IMR-90 (cell line): ENCODE measurements at regions not wholly inside any gene's neighbourhood (a gene's known extent, or its start where the extent isn't known, plus 50 kb on each side); places are given as distances from the start of the nearest gene placed in this dataset.

Experiments
- ATAC-seq: fragments of 200-7000 bp; cut with Tn5 transposase; 2 replicates; pipeline ENCODE4 v1.9.1; 2020; ENCODE audit warnings: low read depth, mild to moderate bottlenecking, moderate library complexity
- BruUV-seq: library from RNA; stranded (reverse); fragments of 400-500 nt; replicated peaks from 2 replicates; lab custom pipeline; 2021; lab: Mats Ljungman, UMichigan
- CTCF ChIA-PET: fragments of 300-600 bp; formaldehyde crosslinking; extraction: SDS; loops from one replicate; lab custom pipeline; 2021; ENCODE audit warnings: antibody characterized with exemption; lab: Yijun Ruan, JAX
- POLR2A ChIA-PET: fragments of 300-600 bp; sonication (Branson Sonifier 250); formaldehyde crosslinking; loops from one replicate; lab custom pipeline; 2022; ENCODE audit warnings: antibody characterized with exemption; ENCODE audit not compliant: unreplicated experiment; lab: Charles Lee
- DNase-seq: peaks from one replicate; pipeline ENCODE4 v3.0.0; 2013
- H2AFZ ChIP-seq: replicated peaks from 2 replicates; pipeline ENCODE3; 2013; ENCODE audit warnings: low read length, mild to moderate bottlenecking; ENCODE audit not compliant: poor library complexity
- H2AK5ac ChIP-seq: 2 replicates; pipeline ENCODE4 v1.6.1; 2013; ENCODE audit warnings: low read depth, low read length, inconsistent platforms
- H2AK9ac ChIP-seq: replicated peaks from 2 replicates; pipeline ENCODE3; 2013; ENCODE audit warnings: mild to moderate bottlenecking, low read depth, low read length, moderate library complexity; ENCODE audit not compliant: poor library complexity
- H2BK120ac ChIP-seq: 2 replicates; pipeline ENCODE4 v1.6.1; 2013; ENCODE audit warnings: low read depth, low read length, inconsistent platforms
- H2BK15ac ChIP-seq: 3 replicates; pipeline ENCODE4 v1.6.1; 2013; ENCODE audit warnings: low read depth, low read length, inconsistent platforms
- H2BK20ac ChIP-seq: 2 replicates; pipeline ENCODE4 v1.6.1; 2013; ENCODE audit warnings: low read depth, mild to moderate bottlenecking, inconsistent platforms, low read length, moderate library complexity
- H2BK5ac ChIP-seq: 2 replicates; pipeline ENCODE4 v1.6.1; 2013; ENCODE audit warnings: mild to moderate bottlenecking, low read depth, low read length, inconsistent platforms; ENCODE audit not compliant: poor library complexity, severe bottlenecking
- H3K14ac ChIP-seq: replicated peaks from 2 replicates; pipeline ENCODE4 v1.6.1; 2013; ENCODE audit warnings: low read depth, low read length, inconsistent platforms
- H3K18ac ChIP-seq: 2 replicates; pipeline ENCODE4 v1.6.1; 2013; ENCODE audit warnings: low read depth, low read length, control low read depth
- H3K23ac ChIP-seq: 2 replicates; pipeline ENCODE4 v1.6.1; 2013; ENCODE audit warnings: low read depth, low read length, inconsistent platforms
- H3K27ac ChIP-seq: 2 replicates; pipeline ENCODE4 v1.5.1; 2013; ENCODE audit warnings: mild to moderate bottlenecking, control low read depth, low read length; ENCODE audit not compliant: insufficient read depth
- H3K27me3 ChIP-seq: 2 replicates; pipeline ENCODE4 v1.6.1; 2013; ENCODE audit warnings: low read length; ENCODE audit not compliant: control insufficient read depth, insufficient read depth
- H3K36me3 ChIP-seq: 2 replicates; pipeline ENCODE4 v1.6.1; 2013; ENCODE audit warnings: low read length, mixed read lengths; ENCODE audit not compliant: control insufficient read depth, insufficient read depth
- H3K4ac ChIP-seq: 2 replicates; pipeline ENCODE4 v1.6.1; 2013; ENCODE audit warnings: low read depth, low read length, inconsistent platforms
- H3K4me1 ChIP-seq: 2 replicates; pipeline ENCODE4 v1.6.1; 2013; ENCODE audit warnings: low read length, mixed read lengths; ENCODE audit not compliant: control insufficient read depth, insufficient read depth
- H3K4me2 ChIP-seq: 2 replicates; pipeline ENCODE4 v1.6.1; 2013; ENCODE audit warnings: low read depth, mild to moderate bottlenecking, control low read depth, low read length, moderate library complexity
- H3K4me3 ChIP-seq: 2 replicates; pipeline ENCODE4 v1.5.1; 2013; ENCODE audit warnings: low read depth, mild to moderate bottlenecking, control low read depth, low read length, moderate library complexity; ENCODE audit not compliant: insufficient read depth
- H3K56ac ChIP-seq: 2 replicates; pipeline ENCODE4 v1.6.1; 2013; ENCODE audit warnings: low read length, inconsistent platforms; ENCODE audit not compliant: insufficient read depth; ENCODE audit errors: extremely low read depth
- H3K79me1 ChIP-seq, 2 experiments: 2 replicates each; pipeline ENCODE4 v1.6.1; 2013; ENCODE audit warnings: low read length in 2 of 2, inconsistent platforms in 1 of 2, low read depth in 1 of 2
- H3K9ac ChIP-seq: 2 replicates; pipeline ENCODE4 v1.6.1; 2013; ENCODE audit warnings: low read depth, low read length, control low read depth
- H3K9me1 ChIP-seq: 2 replicates; pipeline ENCODE4 v1.6.1; 2013; ENCODE audit warnings: low read length, inconsistent platforms; ENCODE audit not compliant: insufficient read depth
- H3K9me3 ChIP-seq: 2 replicates; pipeline ENCODE4 v1.6.1; 2013; ENCODE audit warnings: low read length; ENCODE audit not compliant: control insufficient read depth, insufficient read depth
- H4K20me1 ChIP-seq: 2 replicates; pipeline ENCODE4 v1.6.1; 2013; ENCODE audit warnings: low read length, inconsistent platforms; ENCODE audit not compliant: insufficient read depth
- H4K5ac ChIP-seq: 2 replicates; pipeline ENCODE4 v1.6.1; 2013; ENCODE audit warnings: mild to moderate bottlenecking, low read depth, low read length, control low read depth
- H4K8ac ChIP-seq, 2 experiments: 2 replicates each; pipeline ENCODE4 v1.6.1; 2013; ENCODE audit warnings: low read depth in 2 of 2, low read length in 2 of 2, control low read depth in 1 of 2, inconsistent platforms in 1 of 2
- H4K91ac ChIP-seq: 2 replicates; pipeline ENCODE4 v1.6.1; 2013; ENCODE audit warnings: low read depth, low read length, inconsistent platforms; ENCODE audit not compliant: insufficient read depth
- BHLHE40 ChIP-seq: fragments of 150-350 bp; IDR thresholded peaks from 2 replicates; pipeline ENCODE4 v1.6.1; 2016; ENCODE audit warnings: mild to moderate bottlenecking, low read depth, low read length
- CEBPB ChIP-seq: IDR thresholded peaks from 2 replicates; pipeline ENCODE4 v1.6.1; 2012; ENCODE audit warnings: low read depth, low read length, improper control_type of control experiment
- ELK1 ChIP-seq: fragments of 150-350 bp; IDR thresholded peaks from 2 replicates; pipeline ENCODE4 v1.6.1; 2016; ENCODE audit warnings: low read depth, mild to moderate bottlenecking, low read length, moderate library complexity, borderline replicate concordance
- FOS ChIP-seq: fragments of 150-350 bp; IDR thresholded peaks from 2 replicates; pipeline ENCODE4 v1.6.1; 2016; ENCODE audit warnings: low read depth, low read length
- MAFK ChIP-seq: IDR thresholded peaks from 2 replicates; pipeline ENCODE4 v1.6.1; 2012; ENCODE audit warnings: low read depth, low read length, improper control_type of control experiment
- MAZ ChIP-seq: IDR thresholded peaks from 2 replicates; pipeline ENCODE4 v1.6.1; 2012; ENCODE audit warnings: low read depth, mild to moderate bottlenecking, low read length, improper control_type of control experiment, moderate library complexity, borderline replicate concordance
- MXI1 ChIP-seq: IDR thresholded peaks from 2 replicates; pipeline ENCODE4 v1.6.1; 2012; ENCODE audit warnings: low read depth, mild to moderate bottlenecking, low read length, moderate library complexity, borderline replicate concordance
- POLR2A ChIP-seq: IDR thresholded peaks from 2 replicates; pipeline ENCODE4 v1.6.1; 2012; ENCODE audit warnings: mild to moderate bottlenecking, low read depth, low read length
- RAD21 ChIP-seq: IDR thresholded peaks from 2 replicates; pipeline ENCODE4 v1.6.1; 2012; ENCODE audit warnings: low read length, improper control_type of control experiment
- RFX5 ChIP-seq: IDR thresholded peaks from 2 replicates; pipeline ENCODE4 v1.8.0; 2012; ENCODE audit warnings: low read depth, mild to moderate bottlenecking, low read length, moderate library complexity
- USF2 ChIP-seq: fragments of 150-350 bp; IDR thresholded peaks from 2 replicates; pipeline ENCODE4 v1.6.1; 2017; ENCODE audit warnings: mild to moderate bottlenecking, antibody characterized with exemption, low read length, low read depth
- WGBS, 2 experiments: methylation state at CpG; one replicate each; pipeline versions ENCODE4 v1.1.5 to v1.1.7; 2013; ENCODE audit warnings: missing lambda C conversion rate in 2 of 2; ENCODE audit not compliant: insufficient read length in 1 of 2; ENCODE audit errors: extremely low coverage in 2 of 2; 5-methylcytosine and 5-hydroxymethylcytosine counted together
- dilution Hi-C: fragments of 300-500 bp; cut with HindIII; formaldehyde crosslinking; loops from one replicate; pipeline ENCODE4 v1.14.3; 2018; ENCODE audit warnings: low sequenced_read_pairs; ENCODE audit not compliant: unreplicated experiment
- in situ Hi-C: fragments of 300-500 bp; cut with MboI; formaldehyde crosslinking; loops from 3 replicates; pipeline ENCODE4 v1.14.3; 2019; ENCODE audit warnings: low sequenced_read_pairs, inconsistent platforms, mixed read lengths
- intact Hi-C: fragments of 100-400 bp; cut with micrococcal nuclease; formaldehyde crosslinking; loops from 2 replicates; pipeline ENCODE4 v1.10.0; 2022

GRCh38 chr7:39891894-39892293 lies 58.2 kb upstream of the CDK13 start:
- TF ChIP-seq CEBPB (no peak), MXI1 (no peak), MAZ (no peak), ELK1 (no peak), BHLHE40 (no peak), RAD21 (no peak), FOS (no peak), RFX5 (no peak), USF2 (no peak), POLR2A (no peak), MAFK (no peak)
- no peaks in the 10 kb centered on the region for H3K9me3 ChIP-seq

More at GRCh38 chr7:39891894-39892293, 58.2 kb upstream of the CDK13 start:
- Histone ChIP-seq H3K36me3 (no peaks in the 10 kb centered on the region), H3K56ac (no peak overlapping the region), H3K79me1 (no peaks in the 10 kb centered on the region), H4K20me1 (no peaks in the 10 kb centered on the region), H3K18ac (no peak overlapping the region), H3K9ac (no peak overlapping the region), H2AFZ (no peak overlapping the region), H3K4ac (no peak overlapping the region), H2BK20ac (no peak overlapping the region), H3K4me2 (no peak overlapping the region), H2BK15ac (no peak overlapping the region), H2AK9ac (no peak overlapping the region), H3K23ac (no peak overlapping the region), H2AK5ac (no peak overlapping the region), H2BK120ac (no peak overlapping the region), H3K27me3 (peaks cover 47% of the 10 kb centered on the region), H4K5ac (no peak overlapping the region), H3K14ac (no peak overlapping the region), H3K4me1 (no peaks in the 10 kb centered on the region), H3K4me3 (no peak overlapping the region), H3K9me1 (no peaks in the 10 kb centered on the region), H2BK5ac (no peak overlapping the region), H3K27ac (no peak overlapping the region), H4K8ac (no peak overlapping the region), H4K91ac (no peak overlapping the region)
- dilution Hi-C loops (no loop called here), intact Hi-C loops (no loop called here), in situ Hi-C loops (no loop called here)
- POLR2A ChIA-PET, result no interaction called here
- BruUV-seq, result no TSS peak
- ATAC-seq (no peak), DNase-seq (no peak)
- no CpG with 5 or more reads among the region's 1 CpG for WGBS, 2 experiments
- CTCF ChIA-PET, result interaction anchor here (0.6 kb wide), 1 partner anchor 161 kb away, joined by 3 read pairs; no protein-coding TSS in a partner anchor
